ENCODE measurements at regions not wholly inside any gene's neighbourhood (a gene's known extent, or its start where the extent isn't known, plus 50 kb on each side); places are given as distances from the start of the nearest gene placed in this dataset.

- TF ChIP-seq CTCF (IDR thresholded peaks at IDR 0.05; ENCODE audit: low read depth, low read length, poor library complexity, severe bottlenecking) (no peak), EZH2phosphoT487 (IDR thresholded peaks at IDR 0.05; ENCODE audit: borderline replicate concordance, low read length) (no peak)
These were observed 753.6 kb downstream of the BCKDHB start for GRCh38 chr6:80860107-80860506.

Measured in DOHH2 (cell line).